ENCODE measurements at regions not wholly inside any gene's neighbourhood (a gene's known extent, or its start where the extent isn't known, plus 50 kb on each side); places are given as distances from the start of the nearest gene placed in this dataset.
"Not testable (repeated sequence)": the region's sequence is repeated elsewhere in the genome, so short reads cannot be mapped to it uniquely, and the experiment has no call there.

- TF ChIP-seq REST (IDR thresholded peaks at IDR 0.05; ENCODE audit: unreplicated experiment) (no peak), EZH2 (IDR thresholded peaks at IDR 0.05; ENCODE audit: low read depth, unreplicated experiment) (no peak), STAT1 (IDR thresholded peaks at IDR 0.05; ENCODE audit: unreplicated experiment) (no peak), ETS1 (IDR thresholded peaks at IDR 0.05) (no peak)
Observed at GRCh38 chr5:92941806-92942205, 639.2 kb downstream of the NR2F1-AS1 start (continued).

- no peaks in the 10 kb centered on the region for H3K4me1 ChIP-seq (ENCODE audit: insufficient read depth)
- DNase-seq (ENCODE audit: low spot score): peak; percentile 17
- ATAC-seq: peak; percentile 46
- H3K9me3 Mint-ChIP-seq: no peaks in the 10 kb centered on the region
- H3F3A ChIP-seq (replicated peaks; ENCODE audit: low read depth): no peaks in the 10 kb centered on the region
- no peaks in the 10 kb centered on the region for H3K36me3 ChIP-seq (ENCODE audit: insufficient read depth)
- H3K36me3 Mint-ChIP-seq (ENCODE audit: low read depth): no peaks in the 10 kb centered on the region
- H3K9me2 ChIP-seq (ENCODE audit: insufficient read depth): no peaks in the 10 kb centered on the region
- no peak overlapping the region for H3K4me3 Mint-ChIP-seq
- no peaks in the 10 kb centered on the region for H3K79me2 ChIP-seq (replicated peaks; ENCODE audit: insufficient read depth)
- H3K27me3 Mint-ChIP-seq (ENCODE audit: insufficient read depth, low read depth, poor library complexity): no peaks in the 10 kb centered on the region
- peaks cover 8% of the 10 kb centered on the region; the same call in 2 of the 3 replicates for H3K4me1 Mint-ChIP-seq
- no peak overlapping the region for H3K4me3 ChIP-seq
- H3K27ac ChIP-seq (ENCODE audit: low read depth): no peak overlapping the region
- H2AFZ ChIP-seq: 0 out of 2 replicates have a peak overlapping the region, but pooled peaks have one; percentile 18
- no peak overlapping the region for H3K4me2 ChIP-seq
- TF ChIP-seq EZH2 (IDR thresholded peaks at IDR 0.05; ENCODE audit: low read depth, unreplicated experiment) (no peak), POLR2AphosphoS5 (IDR thresholded peaks at IDR 0.05; ENCODE audit: low read depth) (no peak), REST (IDR thresholded peaks at IDR 0.05; ENCODE audit: unreplicated experiment) (no peak), CREB1 (CRISPR knock-in tag; IDR thresholded peaks at IDR 0.05; ENCODE audit: low read depth) (no peak), EZH2phosphoT487 (IDR thresholded peaks at IDR 0.05; ENCODE audit: unreplicated experiment) (no peak), NANOG (IDR thresholded peaks at IDR 0.05; ENCODE audit: borderline replicate concordance) (no peak), JUNB (IDR thresholded peaks at IDR 0.05; ENCODE audit: unreplicated experiment) (no peak), ETS1 (IDR thresholded peaks at IDR 0.05) (no peak), ZNF114 (CRISPR knock-in tag; IDR thresholded peaks at IDR 0.05) (no peak)
- H3K27ac Mint-ChIP-seq: no peak overlapping the region; the same call in 1 of the 2 replicates
- no peaks in the 10 kb centered on the region for H3K27me3 ChIP-seq (ENCODE audit: insufficient read depth)
- H4K20me1 ChIP-seq (replicated peaks; ENCODE audit: insufficient read depth): no peaks in the 10 kb centered on the region
Observed at GRCh38 chr5:92939428-92939827, 641.6 kb downstream of the NR2F1-AS1 start.

GRCh38 chr5:92937396-92937795 is 643.6 kb downstream of the NR2F1-AS1 start:
- not testable (repeated sequence) for H3K36me3 ChIP-seq (ENCODE audit: insufficient read depth); H3F3A ChIP-seq (replicated peaks; ENCODE audit: low read depth); H4K20me1 ChIP-seq (replicated peaks; ENCODE audit: insufficient read depth); H3K4me2 ChIP-seq; H3K9me2 ChIP-seq (ENCODE audit: insufficient read depth); H3K27ac ChIP-seq (ENCODE audit: low read depth); H3K4me3 Mint-ChIP-seq; H3K27me3 ChIP-seq (ENCODE audit: insufficient read depth); H3K9me3 Mint-ChIP-seq; H3K79me2 ChIP-seq (replicated peaks; ENCODE audit: insufficient read depth); DNase-seq (ENCODE audit: low spot score); ATAC-seq; H3K36me3 Mint-ChIP-seq (ENCODE audit: low read depth); H3K4me1 ChIP-seq (ENCODE audit: insufficient read depth); H2AFZ ChIP-seq; H3K4me1 Mint-ChIP-seq; H3K27me3 Mint-ChIP-seq (ENCODE audit: insufficient read depth, low read depth, poor library complexity); H3K4me3 ChIP-seq; H3K27ac Mint-ChIP-seq

Measured in GM23338 (cell line).